ENCODE measurements at regions not wholly inside any gene's neighbourhood (a gene's known extent, or its start where the extent isn't known, plus 50 kb on each side); places are given as distances from the start of the nearest gene placed in this dataset.
"Not testable (repeated sequence)": the region's sequence is repeated elsewhere in the genome, so short reads cannot be mapped to it uniquely, and the experiment has no call there.

GRCh38 chr3:147287370-147287769 lies 119.0 kb downstream of the ZIC4 start:
- H3K36me3 Mint-ChIP-seq (ENCODE audit: insufficient read depth in 2 of 2); H3K4me3 Mint-ChIP-seq; H3K27me3 Mint-ChIP-seq (ENCODE audit: low read depth); H3K9me3 Mint-ChIP-seq; H3K27ac Mint-ChIP-seq; H3K4me1 Mint-ChIP-seq (ENCODE audit: low read depth); DNase-seq; ATAC-seq (replicated peaks in 1 of 2): not testable (repeated sequence)

DNA sequence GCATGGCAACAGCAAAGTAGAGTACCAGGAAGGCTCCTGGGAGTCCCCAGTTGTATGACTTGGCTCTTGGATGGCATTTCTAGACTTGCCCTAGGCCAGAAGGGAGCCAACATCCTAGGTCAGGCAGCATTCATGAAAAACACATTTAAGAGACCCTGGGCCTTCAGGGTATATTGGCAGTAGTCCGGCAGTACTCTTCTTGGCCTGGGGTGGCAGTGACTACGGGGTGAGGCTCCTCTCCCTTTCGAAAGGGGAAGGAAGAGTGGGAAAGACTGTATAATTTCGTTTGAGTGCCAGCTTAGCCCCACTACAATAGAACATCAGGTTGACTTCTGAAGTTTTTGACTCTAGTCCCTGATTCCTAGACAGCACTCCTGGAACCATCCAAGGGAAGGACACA lies 136.4 kb downstream of the ZIC4 start:
- ATAC-seq (replicated peaks in 1 of 2) (no peak), DNase-seq (no peak)
- no peaks in the 10 kb centered on the region for H3K27me3 Mint-ChIP-seq (ENCODE audit: low read depth)
- H3K36me3 Mint-ChIP-seq (ENCODE audit: insufficient read depth in 2 of 2): peaks cover 0 to 3% of the 10 kb centered on the region in 2 donors
- H3K4me3 Mint-ChIP-seq: no peak overlapping the region
- no peaks in the 10 kb centered on the region for H3K4me1 Mint-ChIP-seq (ENCODE audit: low read depth)
- no peak overlapping the region for H3K27ac Mint-ChIP-seq
- H3K9me3 Mint-ChIP-seq: peaks cover 5 to 7% of the 10 kb centered on the region in 2 donors

- H3K4me1 Mint-ChIP-seq (ENCODE audit: low read depth): no peaks in the 10 kb centered on the region
- H3K9me3 Mint-ChIP-seq: peaks cover 2 to 12% of the 10 kb centered on the region in 2 donors
- H3K27ac Mint-ChIP-seq: no peak overlapping the region
- H3K27me3 Mint-ChIP-seq (ENCODE audit: low read depth): no peaks in the 10 kb centered on the region
- H3K4me3 Mint-ChIP-seq: no peak overlapping the region
- no peak for DNase-seq
- ATAC-seq (replicated peaks in 1 of 2): no peak
- peaks cover 0 to 3% of the 10 kb centered on the region in 2 donors for H3K36me3 Mint-ChIP-seq (ENCODE audit: insufficient read depth in 2 of 2)
Measured at GRCh38 chr3:147267434-147267833, 138.9 kb downstream of the ZIC4 start.

- Mint-ChIP-seq H3K27me3 (ENCODE audit: low read depth) (no peaks in the 10 kb centered on the region), H3K9me3 (no peaks in the 10 kb centered on the region), H3K27ac (no peak overlapping the region), H3K36me3 (ENCODE audit: insufficient read depth in 2 of 2) (no peaks in the 10 kb centered on the region), H3K4me3 (no peak overlapping the region), H3K4me1 (ENCODE audit: low read depth) (no peaks in the 10 kb centered on the region)
- DNase-seq: no peak
- ATAC-seq (replicated peaks in 1 of 2): no peak
Measured at GRCh38 chr3:147257944-147258343, 148.4 kb downstream of the ZIC4 start.

GRCh38 chr3:147256739-147257138 lies 149.6 kb downstream of the ZIC4 start:
- Mint-ChIP-seq H3K4me1 (ENCODE audit: low read depth) (no peaks in the 10 kb centered on the region), H3K4me3 (no peak overlapping the region), H3K36me3 (ENCODE audit: insufficient read depth in 2 of 2) (no peaks in the 10 kb centered on the region), H3K27me3 (ENCODE audit: low read depth) (no peaks in the 10 kb centered on the region), H3K9me3 (no peaks in the 10 kb centered on the region), H3K27ac (no peak overlapping the region)
- no peak for ATAC-seq (replicated peaks in 1 of 2)
- DNase-seq: no peak

GRCh38 chr3:147246906-147247305 lies 159.4 kb downstream of the ZIC4 start:
- H3K27me3 Mint-ChIP-seq (ENCODE audit: low read depth): no peaks in the 10 kb centered on the region
- no peaks in the 10 kb centered on the region for H3K36me3 Mint-ChIP-seq (ENCODE audit: insufficient read depth in 2 of 2)
- H3K4me1 Mint-ChIP-seq (ENCODE audit: low read depth): no peaks in the 10 kb centered on the region
- H3K27ac Mint-ChIP-seq: no peak overlapping the region
- DNase-seq (no peak), ATAC-seq (replicated peaks in 1 of 2) (no peak)
- no peak overlapping the region for H3K4me3 Mint-ChIP-seq
- H3K9me3 Mint-ChIP-seq: peaks cover 3% of the 10 kb centered on the region in 2 donors

DNA sequence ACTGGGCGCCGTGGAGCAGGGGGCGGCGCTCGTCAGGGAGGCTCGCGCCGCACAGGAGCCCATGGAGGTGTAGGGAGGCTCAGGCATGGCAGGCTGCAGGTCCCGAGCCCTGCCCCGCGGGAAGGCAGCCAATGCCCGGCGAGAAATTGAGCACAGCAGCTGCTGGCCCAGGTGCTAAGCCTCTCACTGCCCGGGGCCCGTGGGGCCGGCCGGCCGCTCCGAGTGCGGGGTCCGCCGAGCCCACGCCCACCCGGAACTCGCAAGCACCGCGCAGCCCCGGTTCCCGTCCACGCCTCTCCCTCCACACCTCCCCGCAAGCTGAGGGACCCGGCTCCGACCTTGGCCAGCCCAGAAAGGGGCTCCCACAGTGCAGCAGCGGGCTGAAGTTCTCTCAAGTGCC lies 160.7 kb downstream of the ZIC4 start:
- H3K9me3 Mint-ChIP-seq; H3K27me3 Mint-ChIP-seq (ENCODE audit: low read depth); H3K36me3 Mint-ChIP-seq (ENCODE audit: insufficient read depth in 2 of 2); H3K4me1 Mint-ChIP-seq (ENCODE audit: low read depth); DNase-seq; ATAC-seq (replicated peaks in 1 of 2); H3K4me3 Mint-ChIP-seq; H3K27ac Mint-ChIP-seq: not testable (repeated sequence)

DNA sequence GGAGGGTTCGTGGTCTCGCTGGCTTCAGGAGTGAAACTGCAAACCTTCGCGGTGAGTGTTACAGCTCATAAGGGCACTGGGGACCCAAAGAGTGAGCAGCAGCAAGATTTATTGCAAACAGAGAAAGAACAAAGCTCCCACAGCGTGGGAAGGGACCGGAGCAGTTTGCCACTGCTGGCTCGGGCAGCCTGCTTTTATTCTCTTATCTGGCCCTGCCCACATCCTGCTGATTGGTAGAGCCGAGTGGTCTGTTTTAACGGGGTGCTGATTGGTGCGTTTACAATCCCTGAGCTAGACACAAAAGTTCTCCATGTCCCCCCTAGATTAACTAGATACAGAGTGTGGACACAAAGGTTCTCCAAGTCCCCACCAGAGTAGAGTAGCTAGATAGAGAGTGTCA lies 161.3 kb downstream of the ZIC4 start:
- not testable (repeated sequence) for H3K27ac Mint-ChIP-seq; ATAC-seq (replicated peaks in 1 of 2); H3K4me3 Mint-ChIP-seq; H3K9me3 Mint-ChIP-seq; H3K27me3 Mint-ChIP-seq (ENCODE audit: low read depth); DNase-seq; H3K4me1 Mint-ChIP-seq (ENCODE audit: low read depth); H3K36me3 Mint-ChIP-seq (ENCODE audit: insufficient read depth in 2 of 2)

GRCh38 chr3:147244397-147244796 lies 161.9 kb downstream of the ZIC4 start:
- H3K4me1 Mint-ChIP-seq (ENCODE audit: low read depth): no peaks in the 10 kb centered on the region
- peaks cover 0 to 1% of the 10 kb centered on the region in 2 donors for H3K9me3 Mint-ChIP-seq
- no peaks in the 10 kb centered on the region for H3K27me3 Mint-ChIP-seq (ENCODE audit: low read depth)
- no peak for DNase-seq
- ATAC-seq (replicated peaks in 1 of 2): no peak
- no peak overlapping the region for H3K4me3 Mint-ChIP-seq
- H3K36me3 Mint-ChIP-seq (ENCODE audit: insufficient read depth in 2 of 2): no peaks in the 10 kb centered on the region
- H3K27ac Mint-ChIP-seq: no peak overlapping the region

- H3K36me3 Mint-ChIP-seq (ENCODE audit: insufficient read depth in 2 of 2): no peaks in the 10 kb centered on the region
- H3K27me3 Mint-ChIP-seq (ENCODE audit: low read depth): no peaks in the 10 kb centered on the region
- ATAC-seq (replicated peaks in 1 of 2) (no peak), DNase-seq (no peak)
- H3K9me3 Mint-ChIP-seq: peaks cover 4 to 6% of the 10 kb centered on the region in 2 donors
- H3K27ac Mint-ChIP-seq: no peak overlapping the region
- H3K4me1 Mint-ChIP-seq (ENCODE audit: low read depth): no peaks in the 10 kb centered on the region
- no peak overlapping the region for H3K4me3 Mint-ChIP-seq
Measured at GRCh38 chr3:147240581-147240980, 165.8 kb downstream of the ZIC4 start.

GRCh38 chr3:147237991-147238390 lies 168.4 kb downstream of the ZIC4 start:
- Mint-ChIP-seq H3K27me3 (ENCODE audit: low read depth) (no peaks in the 10 kb centered on the region), H3K9me3 (peaks cover 4 to 8% of the 10 kb centered on the region in 2 donors), H3K27ac (no peak overlapping the region), H3K4me1 (ENCODE audit: low read depth) (no peaks in the 10 kb centered on the region), H3K4me3 (no peak overlapping the region), H3K36me3 (ENCODE audit: insufficient read depth in 2 of 2) (no peaks in the 10 kb centered on the region)
- DNase-seq (no peak), ATAC-seq (replicated peaks in 1 of 2) (no peak)

- not testable (repeated sequence) for H3K36me3 Mint-ChIP-seq (ENCODE audit: insufficient read depth in 2 of 2); H3K4me3 Mint-ChIP-seq; H3K27me3 Mint-ChIP-seq (ENCODE audit: low read depth); H3K4me1 Mint-ChIP-seq (ENCODE audit: low read depth); ATAC-seq (replicated peaks in 1 of 2); DNase-seq; H3K27ac Mint-ChIP-seq
- H3K9me3 Mint-ChIP-seq: peaks cover 4 to 12% of the 10 kb centered on the region in 2 donors
Measured at GRCh38 chr3:147231980-147232379, 174.4 kb downstream of the ZIC4 start.

GRCh38 chr3:147231111-147231510 lies 175.2 kb downstream of the ZIC4 start:
- Mint-ChIP-seq H3K4me3 (no peak overlapping the region), H3K36me3 (ENCODE audit: insufficient read depth in 2 of 2) (no peaks in the 10 kb centered on the region), H3K27ac (no peak overlapping the region), H3K27me3 (ENCODE audit: low read depth) (no peaks in the 10 kb centered on the region), H3K4me1 (ENCODE audit: low read depth) (no peaks in the 10 kb centered on the region), H3K9me3 (peaks cover 0 to 6% of the 10 kb centered on the region in 2 donors)
- ATAC-seq (replicated peaks in 1 of 2): no peak
- no peak for DNase-seq

GRCh38 chr3:147222291-147222690 lies 184.1 kb downstream of the ZIC4 start:
- H3K27me3 Mint-ChIP-seq (ENCODE audit: low read depth): no peaks in the 10 kb centered on the region
- ATAC-seq (replicated peaks in 1 of 2) (no peak), DNase-seq (no peak)
- no peak overlapping the region for H3K4me3 Mint-ChIP-seq
- H3K36me3 Mint-ChIP-seq (ENCODE audit: insufficient read depth in 2 of 2): no peaks in the 10 kb centered on the region
- no peaks in the 10 kb centered on the region for H3K4me1 Mint-ChIP-seq (ENCODE audit: low read depth)
- no peaks in the 10 kb centered on the region for H3K9me3 Mint-ChIP-seq
- H3K27ac Mint-ChIP-seq: no peak overlapping the region

All from activated T-cell treated with anti-CD3 and anti-CD28 coated beads, Interleukin-2, amount 50 U/mL, for 72 hours (primary cell).